Breast epithelium (tissue), 4 donors: ENCODE measurements at regions not wholly inside any gene's neighbourhood (a gene's known extent, or its start where the extent isn't known, plus 50 kb on each side); places are given as distances from the start of the nearest gene placed in this dataset.

Source experiments
- DNase-seq, 2 donors: peaks; one replicate each; pipeline ENCODE4 v3.0.0-alpha.2; 2019; ENCODE audit warnings: low spot score in 2 of 2
- H3K27ac ChIP-seq, 2 donors: fragments of 200-600 bp; sonication (generic) in 1 of 2; one replicate each; pipeline ENCODE4 v1.5.1; 2016 to 2019; ENCODE audit warnings: mild to moderate bottlenecking in 1 of 2
- H3K27me3 ChIP-seq, 2 donors: fragments of 200-600 bp; sonication (generic) in 1 of 2; one replicate each; pipeline versions ENCODE4 v1.5.1 to v1.6.0; 2017 to 2019; ENCODE audit warnings: control low read depth in 1 of 2, mild to moderate bottlenecking in 1 of 2
- H3K36me3 ChIP-seq: fragments of 200-600 bp; one replicate; pipeline ENCODE4 v1.5.1; 2019
- H3K4me1 ChIP-seq, 2 donors: fragments of 200-600 bp; sonication (generic); one replicate each; pipeline ENCODE4 v1.5.1; 2016 to 2019; ENCODE audit warnings: control low read depth in 1 of 2
- H3K4me3 ChIP-seq, 3 donors: fragments of 200-600 bp; sonication (generic); 1 replicate in 2 of 3; 2 replicates in 1 of 3; pipeline ENCODE4 v1.5.1; 2016 to 2019; ENCODE audit warnings: mild to moderate bottlenecking in 3 of 3, moderate library complexity in 2 of 3
- H3K9me3 ChIP-seq, 2 donors: fragments of 200-600 bp; sonication (generic) in 1 of 2; one replicate each; pipeline ENCODE4 v1.5.1; 2016 to 2019; ENCODE audit warnings: control low read depth in 1 of 2
- POLR2A ChIP-seq: fragments of 450-650 bp; IDR thresholded peaks from one replicate; pipeline ENCODE4 v1.6.1; 2016; ENCODE audit warnings: antibody characterized with exemption, mild to moderate bottlenecking, moderate library complexity
- POLR2AphosphoS5 ChIP-seq, 3 donors: sonication (generic); formaldehyde crosslinking; IDR thresholded peaks; one replicate each; pipeline ENCODE4 v1.6.1; 2017; ENCODE audit warnings: antibody characterized with exemption in 3 of 3
- intact Hi-C: fragments of 100-400 bp; cut with DNase I; formaldehyde crosslinking; loops from one replicate; pipeline ENCODE4 v1.15.1; 2023; ENCODE audit warnings: low total_unique reads
- TF ChIP-seq, protein P1 (sequence below), 3 donors: fragments of 450-650 bp; IDR thresholded peaks; one replicate each; pipeline ENCODE4 v1.5.1; 2016 to 2017; ENCODE audit warnings: antibody characterized with exemption in 3 of 3, mild to moderate bottlenecking in 3 of 3, moderate library complexity in 3 of 3

DNA sequence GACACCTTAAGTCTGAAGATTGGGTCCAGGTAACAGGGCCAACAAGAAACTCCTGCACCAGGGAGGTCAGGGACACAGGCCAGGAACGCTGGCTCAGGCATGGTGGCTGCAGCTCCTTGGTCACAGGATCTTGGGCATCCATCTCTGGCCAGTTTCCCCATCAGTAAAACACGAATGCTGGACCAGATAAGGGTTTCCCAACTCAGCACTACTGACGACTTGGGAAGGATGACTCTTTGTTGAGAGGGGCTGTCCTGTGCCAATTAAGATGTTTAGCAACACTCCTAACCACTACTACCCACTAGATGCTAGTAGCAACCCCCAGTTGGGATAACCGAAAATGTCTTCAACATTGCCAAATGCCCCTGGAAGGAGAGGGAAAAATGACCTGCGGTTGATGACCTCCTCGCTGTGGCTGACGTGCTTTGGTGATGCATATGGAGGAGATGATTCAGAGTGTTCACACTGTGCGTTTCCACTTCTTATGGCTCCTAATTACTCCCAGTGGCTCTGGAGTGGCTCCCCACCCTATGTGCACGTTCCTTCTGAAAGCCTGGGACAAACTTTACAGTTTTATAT is 261.9 kb downstream of the CDH26 start:
- intact Hi-C loops: no loop called here
- DNase-seq: no peak
- no peaks in the 10 kb centered on the region for H3K27me3 ChIP-seq
- H3K4me1 ChIP-seq: no peaks in the 10 kb centered on the region
- no peaks in the 10 kb centered on the region for H3K9me3 ChIP-seq
- no peak overlapping the region for H3K4me3 ChIP-seq
- H3K36me3 ChIP-seq: no peaks in the 10 kb centered on the region
- TF ChIP-seq POLR2A (no peak), POLR2AphosphoS5 (IDR thresholded peaks at IDR 0.05) (no peak)
- no peak overlapping the region for H3K27ac ChIP-seq

DNA sequence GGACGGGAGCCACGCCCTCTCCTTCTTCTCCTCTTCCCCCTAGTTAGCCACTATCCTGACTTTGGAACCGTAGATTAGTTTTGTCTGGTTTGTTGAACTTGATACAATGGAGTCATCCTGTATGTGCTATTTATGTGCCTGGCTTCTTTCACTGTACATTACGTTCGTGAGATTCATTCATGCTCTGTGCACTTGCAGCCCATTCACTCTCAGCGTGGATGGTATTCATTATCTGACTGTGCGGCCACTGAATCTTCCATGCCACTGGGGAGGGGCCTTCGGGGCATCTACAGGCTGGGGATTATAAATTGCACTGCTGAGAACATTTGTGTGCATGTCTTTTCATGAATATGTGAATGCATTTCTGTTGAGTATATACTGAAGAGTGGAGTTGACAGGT is 262.5 kb downstream of the CDH26 start:
- intact Hi-C loops: no loop called here
- no peak for DNase-seq
- no peak overlapping the region for H3K4me3 ChIP-seq
- H3K27me3 ChIP-seq: no peaks in the 10 kb centered on the region
- no peak for TF ChIP-seq POLR2A
- TF ChIP-seq POLR2AphosphoS5 (IDR thresholded peaks at IDR 0.05): no peak
- TF ChIP-seq, protein P1, sequence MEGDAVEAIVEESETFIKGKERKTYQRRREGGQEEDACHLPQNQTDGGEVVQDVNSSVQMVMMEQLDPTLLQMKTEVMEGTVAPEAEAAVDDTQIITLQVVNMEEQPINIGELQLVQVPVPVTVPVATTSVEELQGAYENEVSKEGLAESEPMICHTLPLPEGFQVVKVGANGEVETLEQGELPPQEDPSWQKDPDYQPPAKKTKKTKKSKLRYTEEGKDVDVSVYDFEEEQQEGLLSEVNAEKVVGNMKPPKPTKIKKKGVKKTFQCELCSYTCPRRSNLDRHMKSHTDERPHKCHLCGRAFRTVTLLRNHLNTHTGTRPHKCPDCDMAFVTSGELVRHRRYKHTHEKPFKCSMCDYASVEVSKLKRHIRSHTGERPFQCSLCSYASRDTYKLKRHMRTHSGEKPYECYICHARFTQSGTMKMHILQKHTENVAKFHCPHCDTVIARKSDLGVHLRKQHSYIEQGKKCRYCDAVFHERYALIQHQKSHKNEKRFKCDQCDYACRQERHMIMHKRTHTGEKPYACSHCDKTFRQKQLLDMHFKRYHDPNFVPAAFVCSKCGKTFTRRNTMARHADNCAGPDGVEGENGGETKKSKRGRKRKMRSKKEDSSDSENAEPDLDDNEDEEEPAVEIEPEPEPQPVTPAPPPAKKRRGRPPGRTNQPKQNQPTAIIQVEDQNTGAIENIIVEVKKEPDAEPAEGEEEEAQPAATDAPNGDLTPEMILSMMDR (IDR thresholded peaks at IDR 0.05): no peak
- no peak overlapping the region for H3K27ac ChIP-seq
- no peaks in the 10 kb centered on the region for H3K9me3 ChIP-seq
- no peaks in the 10 kb centered on the region for H3K4me1 ChIP-seq
- no peaks in the 10 kb centered on the region for H3K36me3 ChIP-seq

DNA sequence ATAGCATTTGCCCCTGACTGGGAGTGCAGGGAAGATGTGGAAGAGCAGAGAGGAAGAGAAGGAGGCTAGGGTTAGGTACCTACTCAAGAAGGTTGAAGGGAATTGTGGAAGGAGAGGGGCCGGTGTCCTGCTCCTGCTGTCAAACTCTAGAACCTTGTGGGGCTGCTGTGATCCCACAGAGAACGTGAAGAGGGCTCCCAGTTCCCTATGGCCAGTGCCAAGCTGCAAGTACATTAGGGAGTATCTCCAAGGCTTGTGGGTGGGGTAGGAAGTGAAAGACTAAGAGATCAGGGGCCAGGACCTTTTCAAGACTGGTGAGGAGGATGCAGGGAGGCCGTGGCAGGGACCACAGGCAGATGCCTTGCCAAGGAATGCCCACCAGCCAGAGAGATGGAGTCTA is 263.4 kb downstream of the CDH26 start:
- intact Hi-C loops: no loop called here
- no peak for DNase-seq

DNA sequence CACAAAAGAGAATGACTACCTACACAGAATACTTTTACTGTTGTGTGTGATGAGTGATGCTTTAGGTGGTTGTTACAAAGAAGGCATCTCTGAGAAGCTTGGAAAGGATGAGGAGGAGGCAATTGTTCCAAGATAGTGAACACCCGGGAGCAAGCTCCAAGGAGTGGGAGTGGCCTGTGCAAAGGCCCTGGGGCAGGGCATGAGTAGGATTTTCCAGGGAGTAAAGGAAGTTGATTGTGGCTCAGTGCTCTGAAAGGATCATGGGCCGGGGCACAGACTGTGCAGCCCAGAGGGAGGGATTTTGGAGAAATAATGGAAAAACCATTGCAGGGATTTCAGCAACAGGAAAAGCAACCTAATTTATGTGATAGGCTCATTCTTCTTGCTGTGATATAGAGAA is 264.3 kb downstream of the CDH26 start:
- Histone ChIP-seq H3K36me3 (no peaks in the 10 kb centered on the region), H3K27me3 (no peaks in the 10 kb centered on the region), H3K4me1 (no peaks in the 10 kb centered on the region), H3K27ac (no peak overlapping the region), H3K4me3 (no peak overlapping the region), H3K9me3 (no peaks in the 10 kb centered on the region)
- DNase-seq: no peak
- intact Hi-C loops: no loop called here
- TF ChIP-seq POLR2AphosphoS5 (IDR thresholded peaks at IDR 0.05) (no peak), POLR2A (no peak)
- TF ChIP-seq, protein P1 (IDR thresholded peaks at IDR 0.05): no peak

More for the DNA sequence above, 263.4 kb downstream of the CDH26 start:
- H3K27me3 ChIP-seq: no peaks in the 10 kb centered on the region
- no peak overlapping the region for H3K27ac ChIP-seq
- H3K4me1 ChIP-seq: no peaks in the 10 kb centered on the region
- H3K36me3 ChIP-seq: no peaks in the 10 kb centered on the region
- H3K9me3 ChIP-seq: no peaks in the 10 kb centered on the region
- H3K4me3 ChIP-seq: no peak overlapping the region
- TF ChIP-seq, protein P1 (IDR thresholded peaks at IDR 0.05): no peak
- no peak for TF ChIP-seq POLR2A
- TF ChIP-seq POLR2AphosphoS5 (IDR thresholded peaks at IDR 0.05): no peak

DNA sequence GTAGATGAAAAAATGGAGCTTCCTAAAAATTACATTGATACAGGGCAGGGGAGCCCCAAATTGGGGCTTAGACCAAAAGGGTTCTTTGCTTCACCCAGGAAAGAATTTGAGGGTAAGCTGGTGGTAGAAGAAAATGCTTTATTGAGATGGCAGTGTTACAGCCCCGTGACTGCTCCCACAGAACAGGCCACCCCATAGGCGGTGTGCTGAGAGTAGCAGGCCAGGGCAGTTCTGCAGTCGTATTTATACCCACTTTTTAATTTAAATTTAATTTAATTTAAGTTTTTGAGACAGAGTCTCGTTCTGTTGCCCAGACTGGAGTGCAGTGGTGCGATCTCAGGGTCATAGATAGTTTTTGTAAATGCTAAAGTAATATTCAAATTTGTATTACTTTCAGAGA is 265.0 kb downstream of the CDH26 start:
- TF ChIP-seq, protein P1 (IDR thresholded peaks at IDR 0.05): no peak
- TF ChIP-seq POLR2A (no peak), POLR2AphosphoS5 (IDR thresholded peaks at IDR 0.05) (no peak)
- H3K4me3 ChIP-seq: no peak overlapping the region
- no peak overlapping the region for H3K27ac ChIP-seq
- H3K36me3 ChIP-seq: no peaks in the 10 kb centered on the region
- H3K4me1 ChIP-seq: no peaks in the 10 kb centered on the region
- intact Hi-C loops: no loop called here
- no peaks in the 10 kb centered on the region for H3K9me3 ChIP-seq
- no peaks in the 10 kb centered on the region for H3K27me3 ChIP-seq
- DNase-seq: no peak

DNA sequence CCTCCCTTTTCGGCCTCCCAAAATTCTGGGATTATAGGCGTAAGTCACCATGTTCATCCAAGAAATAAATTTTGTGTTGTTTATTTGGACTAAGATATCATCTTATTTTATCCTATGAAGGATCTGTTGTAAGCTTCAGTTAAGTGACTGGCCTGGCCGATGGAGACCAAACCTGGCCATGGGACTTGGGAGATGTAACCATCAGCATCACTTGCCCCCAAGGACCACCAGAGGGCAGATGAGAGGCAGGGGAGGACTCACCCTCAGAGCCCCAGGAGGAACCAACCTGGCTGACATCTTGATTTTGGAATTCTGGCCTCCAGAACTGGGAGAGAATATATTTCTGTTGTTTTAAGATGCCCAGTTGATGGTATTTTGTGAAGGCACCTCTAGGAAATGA is 266.7 kb downstream of the CDH26 start:
- TF ChIP-seq, protein P1 (IDR thresholded peaks at IDR 0.05): no peak
- Histone ChIP-seq H3K27me3 (no peaks in the 10 kb centered on the region), H3K4me1 (no peaks in the 10 kb centered on the region), H3K36me3 (no peaks in the 10 kb centered on the region), H3K4me3 (no peak overlapping the region), H3K9me3 (no peaks in the 10 kb centered on the region), H3K27ac (no peak overlapping the region)
- intact Hi-C loops: no loop called here
- DNase-seq: no peak
